ENCODE measurements at regions not wholly inside any gene's neighbourhood (a gene's known extent, or its start where the extent isn't known, plus 50 kb on each side); places are given as distances from the start of the nearest gene placed in this dataset.
A peak's percentile ranks its signal among the peaks of the same experiment; 100 is the strongest.

DNA sequence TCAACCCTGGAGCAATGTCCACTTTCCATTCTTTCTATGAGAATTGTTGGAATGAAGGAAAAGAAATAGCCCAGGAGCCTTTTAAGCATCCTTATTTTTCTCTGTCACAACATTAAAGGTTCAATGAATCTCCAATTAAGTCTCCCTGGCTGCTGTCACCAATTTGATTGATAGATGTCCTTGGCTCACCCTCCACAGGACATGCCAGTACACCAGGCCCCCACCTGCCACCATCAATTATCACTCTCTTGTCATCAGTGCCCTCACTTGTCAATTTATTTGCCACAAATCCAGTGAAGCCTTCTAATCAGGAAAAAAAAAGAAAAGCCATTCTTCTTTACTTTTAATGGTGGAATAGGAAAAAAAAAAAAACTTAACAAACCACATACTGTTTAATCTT is 453.6 kb downstream of the CENPC start:
- no peaks in the 10 kb centered on the region for H3K36me3 ChIP-seq
- intact Hi-C loops (cut with DNase I; ENCODE audit: low total_unique reads): no loop called here
- H3K27ac ChIP-seq: no peak overlapping the region
- no peaks in the 10 kb centered on the region for H3K9me3 ChIP-seq
- DNase-seq (ENCODE audit: low spot score in 2 of 2): no peak
- TF ChIP-seq POLR2AphosphoS5 (IDR thresholded peaks at IDR 0.05): no peak
- no peak for TF ChIP-seq CTCF (IDR thresholded peaks at IDR 0.05)
- TF ChIP-seq POLR2A (IDR thresholded peaks at IDR 0.05): no peak
- no peaks in the 10 kb centered on the region for H3K27me3 ChIP-seq
- no peak overlapping the region for H3K4me3 ChIP-seq
- no peaks in the 10 kb centered on the region for H3K4me1 ChIP-seq

- TF ChIP-seq POLR2AphosphoS5 (IDR thresholded peaks at IDR 0.05): no peak
- TF ChIP-seq CTCF (IDR thresholded peaks at IDR 0.05): peak in 1 of 3 donors; percentile 39
- Histone ChIP-seq H3K4me1 (no peaks in the 10 kb centered on the region), H3K36me3 (no peaks in the 10 kb centered on the region), H3K27me3 (no peaks in the 10 kb centered on the region), H3K27ac (no peak overlapping the region), H3K9me3 (no peaks in the 10 kb centered on the region), H3K4me3 (no peak overlapping the region)
- intact Hi-C loops (cut with DNase I; ENCODE audit: low total_unique reads): no loop called here
- DNase-seq (ENCODE audit: low spot score in 2 of 2): no peak
Observed at GRCh38 chr4:67087897-67088296, 457.4 kb downstream of the CENPC start.

- intact Hi-C loops (cut with DNase I; ENCODE audit: low total_unique reads): no loop called here
- Histone ChIP-seq H3K36me3 (no peaks in the 10 kb centered on the region), H3K4me3 (no peak overlapping the region), H3K27me3 (no peaks in the 10 kb centered on the region), H3K4me1 (no peaks in the 10 kb centered on the region), H3K27ac (no peak overlapping the region), H3K9me3 (no peaks in the 10 kb centered on the region)
- TF ChIP-seq POLR2AphosphoS5 (IDR thresholded peaks at IDR 0.05): no peak
- TF ChIP-seq CTCF (IDR thresholded peaks at IDR 0.05): no peak
- TF ChIP-seq POLR2A (IDR thresholded peaks at IDR 0.05): no peak
- no peak for DNase-seq (ENCODE audit: low spot score in 2 of 2)
Observed at GRCh38 chr4:67084783-67085182, 460.5 kb downstream of the CENPC start.

DNA sequence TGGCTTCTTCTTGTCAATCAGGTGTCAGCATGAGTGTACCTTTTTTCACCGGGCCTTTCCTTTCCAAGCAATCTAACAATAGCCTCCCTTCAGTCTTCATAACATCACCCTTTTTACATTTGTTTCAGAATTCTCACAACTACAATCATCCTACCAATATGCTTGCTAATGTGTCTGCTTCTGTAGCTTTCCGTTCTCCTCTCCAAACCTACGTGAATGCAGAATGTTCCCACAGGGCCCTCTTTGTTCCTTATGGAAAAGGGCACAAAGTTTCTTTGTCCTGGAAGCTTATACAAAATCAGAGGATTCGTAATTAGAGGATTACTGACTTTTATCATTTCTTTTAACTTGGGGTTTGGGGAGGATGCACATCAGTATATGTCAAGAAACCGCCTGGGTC is 461.8 kb downstream of the CENPC start:
- no peak for TF ChIP-seq POLR2AphosphoS5 (IDR thresholded peaks at IDR 0.05)
- TF ChIP-seq CTCF (IDR thresholded peaks at IDR 0.05): no peak
- no peak for TF ChIP-seq POLR2A (IDR thresholded peaks at IDR 0.05)
- intact Hi-C loops (cut with DNase I; ENCODE audit: low total_unique reads): no loop called here

GRCh38 chr4:67082746-67083145 is 462.6 kb downstream of the CENPC start:
- no peaks in the 10 kb centered on the region for H3K9me3 ChIP-seq
- TF ChIP-seq POLR2A (IDR thresholded peaks at IDR 0.05) (no peak), POLR2AphosphoS5 (IDR thresholded peaks at IDR 0.05) (no peak), CTCF (IDR thresholded peaks at IDR 0.05) (no peak)

More for the DNA sequence above, 461.8 kb downstream of the CENPC start:
- no peaks in the 10 kb centered on the region for H3K9me3 ChIP-seq
- no peak overlapping the region for H3K27ac ChIP-seq
- H3K27me3 ChIP-seq: no peaks in the 10 kb centered on the region
- no peak for DNase-seq (ENCODE audit: low spot score in 2 of 2)
- no peaks in the 10 kb centered on the region for H3K4me1 ChIP-seq
- H3K36me3 ChIP-seq: no peaks in the 10 kb centered on the region
- no peak overlapping the region for H3K4me3 ChIP-seq

More at GRCh38 chr4:67082746-67083145, 462.6 kb downstream of the CENPC start:
- no peak for DNase-seq (ENCODE audit: low spot score in 2 of 2)
- Histone ChIP-seq H3K4me1 (no peaks in the 10 kb centered on the region), H3K27me3 (no peaks in the 10 kb centered on the region), H3K4me3 (no peak overlapping the region), H3K27ac (no peak overlapping the region), H3K36me3 (no peaks in the 10 kb centered on the region)
- intact Hi-C loops (cut with DNase I; ENCODE audit: low total_unique reads): no loop called here

Data from breast epithelium (tissue), 4 donors.